Mesenchymal stem cell (in vitro differentiated cells and primary cell): ENCODE measurements at regions not wholly inside any gene's neighbourhood (a gene's known extent, or its start where the extent isn't known, plus 50 kb on each side); places are given as distances from the start of the nearest gene placed in this dataset.

ENCODE experiments used
- DNase-seq: peaks from one replicate; pipeline ENCODE4 v3.0.0-alpha.2; 2013
- H2AFZ ChIP-seq: one replicate; pipeline ENCODE4 v1.6.1; 2013; ENCODE audit warnings: low read depth, mild to moderate bottlenecking, control low read depth, inconsistent platforms, low read length, moderate library complexity
- H2AK5ac ChIP-seq: 2 replicates; pipeline ENCODE4 v1.6.1; 2013; ENCODE audit warnings: low read length, moderate library complexity, mild to moderate bottlenecking, inconsistent platforms; ENCODE audit not compliant: severe bottlenecking
- H2BK120ac ChIP-seq: one replicate; pipeline ENCODE4 v1.6.1; 2013; ENCODE audit warnings: low read depth, mild to moderate bottlenecking, inconsistent platforms, low read length, moderate library complexity
- H2BK12ac ChIP-seq, 2 experiments: one replicate each; pipeline ENCODE4 v1.6.1; 2013; ENCODE audit warnings: inconsistent platforms in 2 of 2, low read length in 2 of 2, mild to moderate bottlenecking in 2 of 2, moderate library complexity in 2 of 2, control low read depth in 1 of 2
- H2BK15ac ChIP-seq: one replicate; pipeline ENCODE4 v1.6.1; 2013; ENCODE audit warnings: mild to moderate bottlenecking, low read depth, inconsistent platforms; ENCODE audit not compliant: poor library complexity, severe bottlenecking
- H2BK5ac ChIP-seq: 2 replicates; pipeline ENCODE4 v1.6.1; 2013; ENCODE audit warnings: low read depth, mild to moderate bottlenecking, low read length, control low read depth, inconsistent platforms; ENCODE audit not compliant: poor library complexity, severe bottlenecking
- H3K14ac ChIP-seq, 2 experiments: one replicate each; pipeline ENCODE4 v1.6.1; 2013; ENCODE audit warnings: inconsistent platforms in 2 of 2, low read length in 2 of 2, control low read depth in 1 of 2, mild to moderate bottlenecking in 1 of 2, moderate library complexity in 1 of 2
- H3K18ac ChIP-seq, 2 experiments: one replicate each; pipeline ENCODE4 v1.6.1; 2013; ENCODE audit warnings: inconsistent platforms in 2 of 2, low read length in 2 of 2, control low read depth in 1 of 2, low read depth in 1 of 2, mild to moderate bottlenecking in 1 of 2
- H3K23ac ChIP-seq, 2 experiments: one replicate each; pipeline ENCODE4 v1.6.1; 2013; ENCODE audit warnings: inconsistent platforms in 2 of 2, low read length in 2 of 2, mild to moderate bottlenecking in 2 of 2, moderate library complexity in 2 of 2, control low read depth in 1 of 2
- H3K27ac ChIP-seq: 2 replicates; pipeline ENCODE4 v1.5.1; 2013; ENCODE audit warnings: mild to moderate bottlenecking, moderate library complexity, low read length, control low read depth, inconsistent platforms; ENCODE audit not compliant: poor library complexity, severe bottlenecking
- H3K27me3 ChIP-seq, 2 experiments: 2 replicates each; pipeline versions ENCODE4 v1.6.1 to v1.7.0; 2013; ENCODE audit warnings: low read length in 2 of 2, mild to moderate bottlenecking in 2 of 2, moderate library complexity in 2 of 2, control low read depth in 1 of 2, inconsistent platforms in 1 of 2; ENCODE audit not compliant: control insufficient read depth in 1 of 2, insufficient read depth in 1 of 2
- H3K36me3 ChIP-seq, 2 experiments: 2 replicates each; pipeline versions ENCODE4 v1.6.1 to v1.7.0; 2013; ENCODE audit warnings: low read length in 2 of 2, control low read depth in 1 of 2, inconsistent platforms in 1 of 2, low read depth in 1 of 2, mild to moderate bottlenecking in 1 of 2; ENCODE audit not compliant: insufficient read depth in 2 of 2, control insufficient read depth in 1 of 2
- H3K4ac ChIP-seq, 2 experiments: one replicate each; pipeline ENCODE4 v1.6.1; 2013; ENCODE audit warnings: inconsistent platforms in 2 of 2, low read length in 2 of 2, mild to moderate bottlenecking in 2 of 2, moderate library complexity in 2 of 2, control low read depth in 1 of 2, low read depth in 1 of 2
- H3K4me1 ChIP-seq: 2 replicates; pipeline ENCODE4 v1.6.1; 2013; ENCODE audit warnings: low read depth, low read length, control low read depth; ENCODE audit not compliant: control insufficient read depth, insufficient read depth
- H3K4me2 ChIP-seq: 2 replicates; pipeline ENCODE4 v1.6.1; 2013; ENCODE audit warnings: low read length, mild to moderate bottlenecking, inconsistent platforms; ENCODE audit not compliant: poor library complexity, severe bottlenecking
- H3K4me3 ChIP-seq, 2 experiments: 2 replicates each; pipeline versions ENCODE4 v1.5.1 to v1.7.0; 2013; ENCODE audit warnings: low read length in 2 of 2, mild to moderate bottlenecking in 2 of 2, control low read depth in 1 of 2, low read depth in 1 of 2; ENCODE audit not compliant: insufficient read depth in 1 of 2
- H3K79me1 ChIP-seq: replicated peaks from 2 replicates; pipeline ENCODE4 v1.6.1; 2013; ENCODE audit warnings: mild to moderate bottlenecking, control low read depth, low read length, inconsistent platforms; ENCODE audit not compliant: poor library complexity, severe bottlenecking
- H3K9ac ChIP-seq: 2 replicates; pipeline ENCODE4 v1.7.0; 2013; ENCODE audit warnings: mild to moderate bottlenecking, low read length, moderate library complexity
- H3K9me3 ChIP-seq: 2 replicates; pipeline ENCODE4 v1.7.0; 2013; ENCODE audit warnings: mild to moderate bottlenecking, low read length; ENCODE audit not compliant: control insufficient read depth
- H4K8ac ChIP-seq: one replicate; pipeline ENCODE4 v1.6.1; 2013; ENCODE audit warnings: inconsistent platforms, mild to moderate bottlenecking, low read length, moderate library complexity
- H4K91ac ChIP-seq: one replicate; pipeline ENCODE4 v1.6.1; 2013; ENCODE audit warnings: mild to moderate bottlenecking, low read length, inconsistent platforms
- WGBS: methylation state at CpG from one replicate; pipeline ENCODE4 v1.1.7; 2013; ENCODE audit warnings: mixed read lengths; 5-methylcytosine and 5-hydroxymethylcytosine counted together

GRCh38 chr15:88976656-88977055, 63.5 kb upstream of the MFGE8 start:
- WGBS: 98% methylated on average over 2 of the region's 2 CpGs
- Histone ChIP-seq H2BK15ac (no peak overlapping the region), H4K91ac (no peak overlapping the region)

GRCh38 chr15:88979674-88980073, 66.5 kb upstream of the MFGE8 start:
- no peak overlapping the region for H3K4me2 ChIP-seq
- H3K4me1 ChIP-seq: peaks cover 9% of the 10 kb centered on the region
- H3K23ac ChIP-seq: no peak overlapping the region
- H2AK5ac ChIP-seq: no peak overlapping the region
- no peak for DNase-seq
- H4K91ac ChIP-seq: no peak overlapping the region
- H2BK120ac ChIP-seq: no peak overlapping the region
- 83% methylated on average over 8 of the region's 8 CpGs for WGBS
- no peak overlapping the region for H2AFZ ChIP-seq
- H2BK15ac ChIP-seq: no peak overlapping the region
- peaks cover 12% of the 10 kb centered on the region for H3K9me3 ChIP-seq
- H3K18ac ChIP-seq: no peak overlapping the region
- H3K4me3 ChIP-seq: no peak overlapping the region
- H3K4ac ChIP-seq: no peak overlapping the region
- H3K27ac ChIP-seq: no peak overlapping the region
- H4K8ac ChIP-seq: no peak overlapping the region
- H2BK12ac ChIP-seq: no peak overlapping the region
- H3K27me3 ChIP-seq: peaks cover 0 to 15% of the 10 kb centered on the region in 2 experiments
- H3K14ac ChIP-seq: no peak overlapping the region
- H3K79me1 ChIP-seq: no peaks in the 10 kb centered on the region
- no peaks in the 10 kb centered on the region for H3K36me3 ChIP-seq
- H2BK5ac ChIP-seq: no peak overlapping the region
- no peak overlapping the region for H3K9ac ChIP-seq

More at GRCh38 chr15:88976656-88977055, 63.5 kb upstream of the MFGE8 start:
- Histone ChIP-seq H3K4ac (no peak overlapping the region), H2BK5ac (no peak overlapping the region), H3K36me3 (no peaks in the 10 kb centered on the region), H3K23ac (no peak overlapping the region), H3K4me1 (peaks cover 2% of the 10 kb centered on the region), H3K27ac (no peak overlapping the region), H2BK120ac (no peak overlapping the region), H3K27me3 (peaks cover 0 to 15% of the 10 kb centered on the region in 2 experiments), H3K14ac (no peak overlapping the region), H4K8ac (no peak overlapping the region), H3K4me2 (no peak overlapping the region), H3K18ac (no peak overlapping the region), H2AK5ac (no peak overlapping the region), H3K79me1 (no peaks in the 10 kb centered on the region), H2AFZ (no peak overlapping the region), H3K9me3 (peaks cover 12% of the 10 kb centered on the region), H3K4me3 (no peak overlapping the region), H3K9ac (no peak overlapping the region), H2BK12ac (no peak overlapping the region)
- no peak for DNase-seq

GRCh38 chr15:88980498-88980897, 67.3 kb upstream of the MFGE8 start:
- H3K23ac ChIP-seq: no peak overlapping the region
- H2BK5ac ChIP-seq: no peak overlapping the region
- WGBS: 96% methylated on average over 2 of the region's 4 CpGs
- no peak overlapping the region for H3K14ac ChIP-seq
- H3K27ac ChIP-seq: no peak overlapping the region
- no peak overlapping the region for H3K18ac ChIP-seq
- H3K79me1 ChIP-seq: no peaks in the 10 kb centered on the region
- H2AFZ ChIP-seq: no peak overlapping the region
- H3K36me3 ChIP-seq: no peaks in the 10 kb centered on the region
- H2BK120ac ChIP-seq: no peak overlapping the region
- H2BK15ac ChIP-seq: no peak overlapping the region
- H3K4me1 ChIP-seq: peaks cover 9% of the 10 kb centered on the region
- no peak overlapping the region for H4K91ac ChIP-seq
- no peak overlapping the region for H2AK5ac ChIP-seq
- no peak overlapping the region for H3K4me3 ChIP-seq
- H3K4ac ChIP-seq: no peak overlapping the region
- no peak overlapping the region for H3K9ac ChIP-seq
- H3K9me3 ChIP-seq: peaks cover 12% of the 10 kb centered on the region
- H3K27me3 ChIP-seq: peaks cover 0 to 13% of the 10 kb centered on the region in 2 experiments
- no peak overlapping the region for H3K4me2 ChIP-seq
- no peak overlapping the region for H2BK12ac ChIP-seq
- no peak overlapping the region for H4K8ac ChIP-seq
- DNase-seq: no peak

GRCh38 chr15:88981244-88982215, 68.4 kb upstream of the MFGE8 start:
- no peak overlapping the region for H4K91ac ChIP-seq
- H2BK5ac ChIP-seq: no peak overlapping the region
- no peak overlapping the region for H2BK12ac ChIP-seq
- H3K27me3 ChIP-seq: peaks cover 0 to 6% of the 10 kb centered on the region in 2 experiments
- no peak overlapping the region for H2BK120ac ChIP-seq
- no peak overlapping the region for H2AFZ ChIP-seq
- no peak for DNase-seq
- H3K4me2 ChIP-seq: no peak overlapping the region
- H3K36me3 ChIP-seq: no peaks in the 10 kb centered on the region
- no peak overlapping the region for H2AK5ac ChIP-seq
- H4K8ac ChIP-seq: no peak overlapping the region
- 86% methylated on average over 10 of the region's 15 CpGs for WGBS
- no peaks in the 10 kb centered on the region for H3K79me1 ChIP-seq
- H3K27ac ChIP-seq: peak overlapping the region; percentile 64
- H3K9me3 ChIP-seq: peaks cover 6% of the 10 kb centered on the region
- no peak overlapping the region for H3K14ac ChIP-seq
- H3K18ac ChIP-seq: no peak overlapping the region
- no peak overlapping the region for H3K9ac ChIP-seq
- H2BK15ac ChIP-seq: no peak overlapping the region
- H3K4ac ChIP-seq: no peak overlapping the region
- no peak overlapping the region for H3K23ac ChIP-seq
- H3K4me3 ChIP-seq: no peak overlapping the region
- peaks cover 11% of the 10 kb centered on the region for H3K4me1 ChIP-seq
